PFSK-1 (cell line): ENCODE measurements at regions not wholly inside any gene's neighbourhood (a gene's known extent, or its start where the extent isn't known, plus 50 kb on each side); places are given as distances from the start of the nearest gene placed in this dataset.

Experiments
- POLR2AphosphoS5 ChIP-seq: IDR thresholded peaks from 2 replicates; pipeline ENCODE4 v1.6.1; 2012; ENCODE audit warnings: low read depth, mild to moderate bottlenecking, control low read depth, low read length, moderate library complexity
- REST ChIP-seq, 2 experiments: IDR thresholded peaks; 2 replicates each; pipeline versions ENCODE4 v1.6.1 to v1.8.0; 2011 to 2012; ENCODE audit warnings: low read depth in 2 of 2, low read length in 2 of 2, control low read depth in 1 of 2, inconsistent platforms in 1 of 2, mild to moderate bottlenecking in 1 of 2, moderate library complexity in 1 of 2; ENCODE audit not compliant: insufficient read depth in 1 of 2

DNA sequence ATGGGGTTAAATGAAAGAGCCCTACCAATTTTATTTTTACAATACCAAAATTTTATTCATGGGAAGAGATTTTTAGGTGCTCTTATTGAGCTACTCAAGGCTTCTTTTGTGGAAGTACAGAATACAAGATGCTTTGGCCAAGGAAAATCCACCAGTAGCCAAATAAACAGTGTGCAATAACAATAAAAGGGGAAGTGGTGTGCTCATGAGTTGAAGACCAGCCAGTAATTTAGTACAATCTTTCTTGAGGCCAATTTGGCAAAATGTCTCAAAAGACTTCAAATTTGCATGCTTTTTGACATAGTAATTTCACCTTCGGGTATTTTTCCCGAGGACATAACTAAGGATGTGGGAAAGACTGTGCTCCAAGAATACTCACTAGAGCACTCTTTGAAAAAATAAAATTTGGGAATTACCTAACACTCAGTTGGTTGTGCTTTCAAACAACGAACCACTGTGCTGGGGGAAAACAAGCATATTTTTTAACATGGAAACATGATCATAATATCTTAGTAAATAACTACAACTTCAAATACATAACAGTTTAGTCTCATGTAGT lies 294.0 kb downstream of the DIPK2A start:
- TF ChIP-seq REST (IDR thresholded peaks at IDR 0.05; ENCODE audit: insufficient read depth in 1 of 2, low read depth in 2 of 2, low read length in 2 of 2) (no peak), POLR2AphosphoS5 (no peak)
